Stimulated activated CD8-positive, alpha-beta memory T cell treated with anti-CD3 and anti-CD28 coated beads, Interleukin-4, amount 100 ng/mL, for 4 hours (primary cell): ENCODE measurements at regions not wholly inside any gene's neighbourhood (a gene's known extent, or its start where the extent isn't known, plus 50 kb on each side); places are given as distances from the start of the nearest gene placed in this dataset.

Source experiments
- DNase-seq, 2 donors: peaks; one replicate each; pipeline ENCODE4 v3.0.0-alpha.2; 2020; ENCODE audit warnings: low read depth in 2 of 2, low spot score in 1 of 2

GRCh38 chr11:19344661-19345518 lies 104.1 kb upstream of the E2F8 start:
- DNase-seq = no peak

- no peak for DNase-seq
Observed at GRCh38 chr11:19342036-19342435, 101.3 kb upstream of the E2F8 start.

- DNase-seq = no peak
Observed at GRCh38 chr11:19338375-19338774, 97.6 kb upstream of the E2F8 start.

- DNase-seq = no peak
Observed at GRCh38 chr11:19337779-19338178, 97.0 kb upstream of the E2F8 start.

GRCh38 chr11:19336331-19336730 lies 95.6 kb upstream of the E2F8 start:
- no peak for DNase-seq

- no peak for DNase-seq
Observed at GRCh38 chr11:19332476-19332875, 91.7 kb upstream of the E2F8 start.

- no peak for DNase-seq
Observed at GRCh38 chr11:19330416-19330815, 89.7 kb upstream of the E2F8 start.

- no peak for DNase-seq
Observed at GRCh38 chr11:19329970-19330369, 89.2 kb upstream of the E2F8 start.

- no peak for DNase-seq
Observed at GRCh38 chr11:19328586-19329311, 88.0 kb upstream of the E2F8 start.

GRCh38 chr11:19327280-19327679 lies 86.5 kb upstream of the E2F8 start:
- DNase-seq = no peak

GRCh38 chr11:19326499-19326898 lies 85.8 kb upstream of the E2F8 start:
- DNase-seq = no peak

- no peak for DNase-seq
Observed at GRCh38 chr11:19323502-19323901, 82.8 kb upstream of the E2F8 start.

GRCh38 chr11:19321351-19321750 lies 80.6 kb upstream of the E2F8 start:
- no peak for DNase-seq

GRCh38 chr11:19320827-19321226 lies 80.1 kb upstream of the E2F8 start:
- no peak for DNase-seq

- no peak for DNase-seq
Observed at GRCh38 chr11:19316434-19316833, 75.7 kb upstream of the E2F8 start.

- no peak for DNase-seq
Observed at GRCh38 chr11:19315511-19315910, 74.8 kb upstream of the E2F8 start.

- no peak for DNase-seq
Observed at GRCh38 chr11:19313140-19313539, 72.4 kb upstream of the E2F8 start.

- DNase-seq = peak in 1 of 2 donors; percentile 2
Observed at GRCh38 chr11:19311308-19312030, 70.7 kb upstream of the E2F8 start.

- no peak for DNase-seq
Observed at GRCh38 chr11:19307498-19307897, 66.8 kb upstream of the E2F8 start.

- DNase-seq = no peak
Observed at GRCh38 chr11:19306179-19306944, 65.6 kb upstream of the E2F8 start.

- no peak for DNase-seq
Observed at GRCh38 chr11:19301361-19301760, 60.6 kb upstream of the E2F8 start.
